Tibial artery (tissue), 4 donors: ENCODE measurements at regions not wholly inside any gene's neighbourhood (a gene's known extent, or its start where the extent isn't known, plus 50 kb on each side); places are given as distances from the start of the nearest gene placed in this dataset.

Experiments
- DNase-seq, 2 donors: peaks; one replicate each; pipeline ENCODE4 v3.0.0-alpha.2; 2019
- H3K27ac ChIP-seq, 2 donors: fragments of 200-600 bp; sonication (generic) in 1 of 2; 1 replicate in 1 of 2; 2 replicates in 1 of 2; pipeline ENCODE4 v1.5.1; 2018 to 2019; ENCODE audit warnings: mild to moderate bottlenecking in 1 of 2
- H3K27me3 ChIP-seq, 2 donors: fragments of 200-600 bp; sonication (generic) in 1 of 2; one replicate each; pipeline versions ENCODE4 v1.5.1 to v1.6.0; 2016 to 2019
- H3K36me3 ChIP-seq, 3 donors: fragments of 200-600 bp; sonication (generic) in 2 of 3; one replicate each; pipeline ENCODE4 v1.5.1; 2016 to 2019; ENCODE audit warnings: mild to moderate bottlenecking in 2 of 3
- H3K4me1 ChIP-seq, 4 donors: fragments of 200-600 bp; sonication (generic) in 2 of 4; 1 replicate in 3 of 4; 2 replicates in 1 of 4; pipeline ENCODE4 v1.5.1; 2016 to 2019
- H3K4me3 ChIP-seq, 2 donors: fragments of 200-600 bp; sonication (generic) in 1 of 2; 1 replicate in 1 of 2; 2 replicates in 1 of 2; pipeline ENCODE4 v1.5.1; 2018 to 2019; ENCODE audit warnings: mild to moderate bottlenecking in 2 of 2
- H3K9me3 ChIP-seq, 3 donors: fragments of 200-600 bp; sonication (generic) in 1 of 3; one replicate each; pipeline ENCODE4 v1.5.1; 2016 to 2019
- intact Hi-C: fragments of 100-400 bp; cut with DNase I; formaldehyde crosslinking; loops from one replicate; pipeline ENCODE4 v1.15.0; 2023; ENCODE audit warnings: low total_unique reads
- TF ChIP-seq, protein P1 (sequence below), 2 experiments: fragments of 200-600 bp in 1 of 2; fragments of 450-650 bp in 1 of 2; IDR thresholded peaks; one replicate each; pipeline ENCODE4 v1.5.1; 2017 to 2019; ENCODE audit warnings: antibody characterized with exemption in 2 of 2, mild to moderate bottlenecking in 1 of 2, moderate library complexity in 1 of 2

DNA sequence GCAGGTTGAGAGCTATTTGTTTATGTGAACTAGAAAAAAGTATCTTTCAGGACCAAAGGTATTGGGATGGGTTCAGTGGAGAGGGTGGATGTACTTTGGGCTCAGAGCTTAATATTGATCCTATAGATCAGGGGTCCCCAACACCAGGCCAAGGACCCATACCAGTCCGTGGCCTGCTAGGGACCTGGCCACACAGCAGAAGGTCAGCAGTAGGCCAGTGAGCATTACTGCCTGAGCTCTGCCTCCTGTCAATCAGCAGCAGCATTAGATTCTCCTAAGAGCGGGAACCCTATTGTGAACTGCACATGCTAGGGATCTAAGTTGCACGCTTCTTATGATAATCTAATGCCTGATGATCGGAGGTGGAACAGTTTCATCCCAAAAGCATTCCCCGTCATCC, 115.8 kb upstream of the WDR11 start:
- Histone ChIP-seq H3K27me3 (no peaks in the 10 kb centered on the region), H3K27ac (no peak overlapping the region), H3K9me3 (no peaks in the 10 kb centered on the region), H3K4me3 (no peak overlapping the region), H3K36me3 (no peaks in the 10 kb centered on the region), H3K4me1 (no peaks in the 10 kb centered on the region)
- intact Hi-C loops, result no loop called here
- TF ChIP-seq, protein P1, sequence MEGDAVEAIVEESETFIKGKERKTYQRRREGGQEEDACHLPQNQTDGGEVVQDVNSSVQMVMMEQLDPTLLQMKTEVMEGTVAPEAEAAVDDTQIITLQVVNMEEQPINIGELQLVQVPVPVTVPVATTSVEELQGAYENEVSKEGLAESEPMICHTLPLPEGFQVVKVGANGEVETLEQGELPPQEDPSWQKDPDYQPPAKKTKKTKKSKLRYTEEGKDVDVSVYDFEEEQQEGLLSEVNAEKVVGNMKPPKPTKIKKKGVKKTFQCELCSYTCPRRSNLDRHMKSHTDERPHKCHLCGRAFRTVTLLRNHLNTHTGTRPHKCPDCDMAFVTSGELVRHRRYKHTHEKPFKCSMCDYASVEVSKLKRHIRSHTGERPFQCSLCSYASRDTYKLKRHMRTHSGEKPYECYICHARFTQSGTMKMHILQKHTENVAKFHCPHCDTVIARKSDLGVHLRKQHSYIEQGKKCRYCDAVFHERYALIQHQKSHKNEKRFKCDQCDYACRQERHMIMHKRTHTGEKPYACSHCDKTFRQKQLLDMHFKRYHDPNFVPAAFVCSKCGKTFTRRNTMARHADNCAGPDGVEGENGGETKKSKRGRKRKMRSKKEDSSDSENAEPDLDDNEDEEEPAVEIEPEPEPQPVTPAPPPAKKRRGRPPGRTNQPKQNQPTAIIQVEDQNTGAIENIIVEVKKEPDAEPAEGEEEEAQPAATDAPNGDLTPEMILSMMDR (IDR thresholded peaks at IDR 0.05), result no peak
- no peak for DNase-seq

- Histone ChIP-seq H3K4me1 (no peaks in the 10 kb centered on the region), H3K9me3 (no peaks in the 10 kb centered on the region), H3K4me3 (no peak overlapping the region), H3K27me3 (no peaks in the 10 kb centered on the region), H3K36me3 (no peaks in the 10 kb centered on the region), H3K27ac (no peak overlapping the region)
- intact Hi-C loops, result no loop called here
- TF ChIP-seq, protein P1 (IDR thresholded peaks at IDR 0.05), result peak; percentile 26 to 37
- no peak for DNase-seq
Measured at GRCh38 chr10:120735773-120736371, 115.3 kb upstream of the WDR11 start.

DNA sequence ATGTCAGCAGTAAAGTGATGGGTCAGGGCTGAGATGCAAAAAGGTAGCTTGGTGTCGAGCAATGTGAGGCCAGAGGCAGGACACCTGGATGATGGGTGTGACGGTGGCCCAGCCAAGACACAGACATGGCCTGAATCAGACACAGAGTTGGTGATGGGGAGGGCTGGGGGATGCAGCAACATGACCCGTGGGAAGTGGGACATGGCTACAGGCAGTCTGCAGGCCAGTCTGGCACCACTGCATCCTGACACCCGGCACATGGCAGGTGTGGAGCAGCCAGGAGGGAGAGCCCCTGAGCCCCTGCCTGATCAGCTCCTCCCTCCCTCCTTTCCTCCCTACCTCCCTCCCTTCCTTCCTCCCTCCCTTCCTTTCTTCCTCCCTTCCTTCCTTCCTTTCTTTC, 114.8 kb upstream of the WDR11 start:
- no peak for DNase-seq
- Histone ChIP-seq H3K27ac (no peak overlapping the region), H3K4me3 (no peak overlapping the region), H3K36me3 (no peaks in the 10 kb centered on the region), H3K4me1 (no peaks in the 10 kb centered on the region), H3K9me3 (no peaks in the 10 kb centered on the region), H3K27me3 (no peaks in the 10 kb centered on the region)
- TF ChIP-seq, protein P1 (IDR thresholded peaks at IDR 0.05), result no peak
- intact Hi-C loops, result no loop called here

GRCh38 chr10:120738658-120739057, 112.5 kb upstream of the WDR11 start:
- H3K27ac ChIP-seq, result no peak overlapping the region
- DNase-seq, result no peak
- H3K27me3 ChIP-seq, result no peaks in the 10 kb centered on the region
- TF ChIP-seq, protein P1 (IDR thresholded peaks at IDR 0.05), result no peak
- no peaks in the 10 kb centered on the region for H3K9me3 ChIP-seq
- H3K4me1 ChIP-seq, result no peaks in the 10 kb centered on the region
- H3K36me3 ChIP-seq, result no peaks in the 10 kb centered on the region
- no peak overlapping the region for H3K4me3 ChIP-seq
- intact Hi-C loops, result no loop called here

- Histone ChIP-seq H3K4me3 (no peak overlapping the region), H3K27me3 (no peaks in the 10 kb centered on the region), H3K9me3 (no peaks in the 10 kb centered on the region), H3K4me1 (no peaks in the 10 kb centered on the region), H3K36me3 (no peaks in the 10 kb centered on the region), H3K27ac (no peak overlapping the region)
- intact Hi-C loops, result no loop called here
- TF ChIP-seq, protein P1 (IDR thresholded peaks at IDR 0.05), result no peak
- DNase-seq, result no peak
Measured at GRCh38 chr10:120741396-120741795, 109.8 kb upstream of the WDR11 start.

GRCh38 chr10:120742373-120742772, 108.8 kb upstream of the WDR11 start:
- intact Hi-C loops, result no loop called here
- H3K27ac ChIP-seq, result no peak overlapping the region
- no peaks in the 10 kb centered on the region for H3K36me3 ChIP-seq
- TF ChIP-seq, protein P1 (IDR thresholded peaks at IDR 0.05), result no peak
- no peak overlapping the region for H3K4me3 ChIP-seq
- no peaks in the 10 kb centered on the region for H3K4me1 ChIP-seq
- no peaks in the 10 kb centered on the region for H3K27me3 ChIP-seq
- no peaks in the 10 kb centered on the region for H3K9me3 ChIP-seq
- no peak for DNase-seq
